NCI-H345 treated with DMSO at 0.1 percent for 48 hours (cell line): ENCODE measurements at regions not wholly inside any gene's neighbourhood (a gene's known extent, or its start where the extent isn't known, plus 50 kb on each side); places are given as distances from the start of the nearest gene placed in this dataset.
"Not testable (repeated sequence)": the region's sequence is repeated elsewhere in the genome, so short reads cannot be mapped to it uniquely, and the experiment has no call there.

Source experiments
- DNase-seq: peaks from one replicate; lab custom pipeline; 2025; ENCODE audit not compliant: unreplicated experiment; lab: John Stamatoyannopoulos, UW

GRCh38 chr18:78242254-78242643 lies 737.4 kb upstream of the SALL3 start:
- no peak for DNase-seq

DNA sequence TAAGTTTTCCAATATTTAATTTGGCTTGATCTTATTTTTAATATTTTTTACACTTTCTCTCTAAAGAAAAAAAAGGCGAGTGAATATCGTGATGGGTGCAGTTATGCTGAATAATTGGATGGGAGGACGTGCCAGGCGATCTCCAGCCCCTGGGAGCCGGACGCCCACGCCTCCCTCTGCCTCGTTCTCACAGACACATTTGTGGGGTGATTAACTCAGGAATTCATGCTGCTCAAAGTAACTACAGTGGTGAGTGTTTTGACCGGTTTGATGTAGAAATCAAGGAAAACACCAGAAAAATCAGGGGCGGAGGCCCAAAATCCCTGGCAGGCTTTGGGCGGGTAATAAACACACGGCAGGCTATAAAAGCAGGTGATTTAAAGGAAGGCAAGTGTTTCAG lies 736.8 kb upstream of the SALL3 start:
- no peak for DNase-seq

GRCh38 chr18:78244779-78245178 lies 734.8 kb upstream of the SALL3 start:
- no peak for DNase-seq

- DNase-seq, result no peak
These were observed 734.2 kb upstream of the SALL3 start for GRCh38 chr18:78245451-78245850.

GRCh38 chr18:78246050-78246449 lies 733.6 kb upstream of the SALL3 start:
- no peak for DNase-seq

DNA sequence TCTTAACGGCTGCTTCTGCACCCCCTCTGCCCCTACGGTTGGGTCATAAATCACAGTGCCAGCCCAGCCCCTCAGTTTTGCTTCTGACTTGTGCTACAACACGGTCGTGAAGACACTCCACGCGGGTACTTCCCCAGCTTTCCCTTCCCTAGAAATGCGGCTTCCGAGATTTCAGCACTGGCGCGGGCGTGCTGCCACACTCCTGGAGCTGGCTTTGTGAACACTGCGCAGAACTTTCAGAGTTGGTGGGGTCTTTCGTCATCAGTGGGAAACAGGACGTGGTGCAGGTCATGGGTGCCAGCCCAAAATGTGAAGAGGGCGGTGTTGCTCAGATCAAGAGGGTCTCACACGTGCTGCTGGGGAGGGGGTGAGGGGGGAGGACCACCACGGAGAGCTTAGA lies 733.0 kb upstream of the SALL3 start:
- DNase-seq, result no peak

DNA sequence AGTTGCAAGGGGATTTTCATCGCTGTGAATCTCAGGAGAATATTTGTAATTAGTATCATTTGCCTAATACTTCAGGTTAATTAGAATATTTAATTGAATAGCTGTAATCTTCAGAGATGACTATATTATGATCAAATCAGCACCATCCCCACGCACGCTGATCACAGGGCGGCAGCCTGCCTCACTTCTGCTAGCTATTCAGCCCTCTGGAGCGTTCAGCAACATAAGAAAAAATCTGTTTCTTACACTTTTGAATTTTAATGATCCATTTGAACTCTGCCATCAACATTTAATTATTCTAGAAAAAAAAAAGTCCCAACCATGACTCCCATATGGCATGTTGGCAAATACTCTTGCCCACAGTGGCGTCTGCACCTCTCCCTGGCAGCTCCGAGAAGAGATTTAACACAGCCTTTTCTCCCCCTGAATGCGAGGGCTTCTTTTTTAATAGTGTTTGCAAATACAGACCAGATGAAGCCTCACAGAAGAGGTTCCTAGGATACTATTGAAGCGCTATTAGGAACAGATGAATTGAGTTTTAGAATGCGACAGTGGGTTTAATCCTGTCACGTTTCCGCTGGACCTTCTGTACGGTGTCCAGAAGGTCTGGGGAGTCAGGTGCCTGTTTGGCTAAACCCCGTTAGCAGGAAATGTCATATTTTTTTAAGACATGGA lies 731.9 kb upstream of the SALL3 start:
- no peak for DNase-seq

DNA sequence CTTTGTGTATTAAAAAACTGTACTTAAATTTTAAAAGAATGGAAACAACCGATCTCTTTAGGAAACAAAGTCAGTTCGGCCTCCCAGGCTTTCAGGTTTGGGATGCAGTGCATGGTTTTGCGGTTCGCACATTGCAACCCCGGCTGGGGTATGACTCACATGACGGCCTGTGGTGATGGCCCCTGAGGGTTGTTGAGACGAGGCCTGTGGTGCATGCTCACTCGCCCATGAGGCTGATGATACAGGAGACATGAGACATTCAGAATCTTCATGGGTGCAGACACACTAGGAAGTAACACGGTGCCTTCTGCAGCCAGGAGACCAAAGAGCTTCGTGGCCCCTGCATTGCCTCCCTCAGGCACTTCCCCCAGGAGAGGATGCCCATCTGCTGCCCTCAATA lies 724.6 kb upstream of the SALL3 start:
- DNase-seq, result no peak

GRCh38 chr18:78268226-78268988 lies 711.2 kb upstream of the SALL3 start:
- DNase-seq, result no peak

GRCh38 chr18:78271790-78272189 lies 707.8 kb upstream of the SALL3 start:
- no peak for DNase-seq

- DNase-seq, result no peak
These were observed 705.7 kb upstream of the SALL3 start for GRCh38 chr18:78273876-78274275.

DNA sequence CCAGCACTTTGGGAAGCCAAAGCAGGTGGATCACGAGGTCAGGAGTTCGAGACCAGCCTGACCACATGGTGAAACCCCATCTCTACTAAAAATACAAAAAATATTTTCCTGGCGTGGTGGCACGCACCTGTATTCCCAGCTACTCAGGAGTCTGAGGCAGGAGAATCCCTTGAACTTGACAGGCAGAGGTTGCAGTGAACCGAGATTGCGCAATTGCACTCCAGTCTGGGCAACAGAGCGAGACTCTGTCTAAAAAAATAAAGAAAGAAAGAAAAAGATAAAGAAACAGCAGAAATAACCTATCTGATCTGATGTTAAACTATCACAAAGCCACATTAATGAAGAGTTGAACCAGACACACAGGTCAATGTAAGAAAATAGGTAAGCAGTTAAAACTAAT lies 696.2 kb upstream of the SALL3 start:
- DNase-seq, result not testable (repeated sequence)

DNA sequence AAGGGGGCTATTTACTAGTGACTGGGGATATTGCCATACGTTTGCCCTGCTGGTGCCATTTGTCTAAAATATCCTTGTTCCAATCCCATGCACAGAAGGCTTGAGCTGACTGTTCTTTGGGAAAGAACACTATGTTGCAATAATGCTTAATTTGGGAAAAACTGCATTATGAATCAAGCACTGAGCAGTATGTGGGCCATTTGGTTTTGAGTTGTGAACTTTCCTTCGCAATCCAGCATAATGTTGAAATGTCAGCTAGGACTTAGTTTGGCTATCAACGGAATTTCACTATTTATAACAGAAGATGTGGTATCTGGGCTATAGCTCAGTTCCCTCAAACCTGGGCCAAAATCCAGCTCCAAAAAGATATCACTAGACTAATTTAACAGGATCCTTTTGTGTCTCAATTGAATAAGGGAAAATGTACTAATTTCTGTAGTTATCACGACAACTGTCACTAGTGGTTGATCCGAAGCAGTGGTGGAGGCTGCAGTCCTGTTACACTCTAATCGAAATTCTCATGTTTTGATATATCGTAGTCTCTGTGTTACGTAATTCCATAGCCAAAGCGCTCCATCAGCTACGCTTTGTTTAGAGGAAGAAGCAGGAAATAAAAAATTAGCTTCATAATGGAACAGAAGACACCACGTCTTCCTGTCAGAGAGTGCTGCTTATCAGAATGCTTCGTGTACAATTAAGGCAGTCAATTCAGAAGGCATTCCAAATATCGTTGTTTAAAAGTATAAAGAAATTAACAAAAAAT lies 686.8 kb upstream of the SALL3 start:
- no peak for DNase-seq

GRCh38 chr18:78293540-78293939 lies 686.1 kb upstream of the SALL3 start:
- DNase-seq, result no peak

DNA sequence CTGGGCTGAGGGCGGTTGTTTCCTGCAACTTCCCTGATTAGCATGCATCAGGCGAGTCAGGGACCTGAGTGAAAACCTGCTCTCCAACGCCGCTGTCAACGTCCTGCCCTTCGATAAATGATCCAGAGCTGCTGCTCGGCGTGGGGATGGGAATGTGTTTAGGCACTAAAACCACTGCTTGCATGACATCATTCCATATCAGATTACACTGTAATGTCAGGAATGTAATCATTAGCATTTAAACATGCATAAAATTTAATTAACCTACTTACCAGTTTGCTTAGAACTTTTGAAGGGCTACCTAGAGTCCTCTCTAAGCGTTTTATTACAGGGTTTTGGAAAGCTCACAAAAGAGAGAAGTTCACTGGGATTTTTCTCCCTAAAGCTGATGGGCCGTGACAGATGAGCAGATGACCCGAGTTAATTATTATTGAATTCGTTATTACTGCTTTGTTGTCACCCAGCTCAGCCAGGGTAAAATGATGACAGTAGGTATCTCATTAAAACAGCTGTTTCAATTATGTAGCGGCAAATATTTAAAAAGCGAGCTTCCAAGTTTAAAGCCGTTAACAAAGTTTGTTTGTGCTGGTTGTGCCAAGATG lies 685.6 kb upstream of the SALL3 start:
- no peak for DNase-seq

DNA sequence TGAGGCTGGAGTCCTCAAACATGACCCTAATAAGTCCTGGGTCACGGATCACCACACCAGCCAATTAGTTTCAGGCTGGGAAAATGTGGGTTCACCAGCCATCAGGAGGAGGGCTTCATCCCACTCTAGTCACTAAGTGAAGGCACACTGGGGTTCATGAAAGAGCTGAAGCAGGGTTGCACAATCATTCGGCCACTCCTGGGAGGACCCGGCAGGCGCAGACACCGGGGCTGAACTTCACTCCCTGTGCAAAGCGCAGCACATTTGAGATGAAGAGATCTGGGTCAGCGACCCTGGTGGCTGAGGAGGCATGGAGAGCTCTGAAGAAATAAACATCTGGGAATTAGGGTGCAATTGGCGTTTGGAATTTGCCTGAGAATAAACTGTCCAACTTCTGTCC lies 684.4 kb upstream of the SALL3 start:
- no peak for DNase-seq

- no peak for DNase-seq
These were observed 683.5 kb upstream of the SALL3 start for GRCh38 chr18:78296166-78296565.

DNA sequence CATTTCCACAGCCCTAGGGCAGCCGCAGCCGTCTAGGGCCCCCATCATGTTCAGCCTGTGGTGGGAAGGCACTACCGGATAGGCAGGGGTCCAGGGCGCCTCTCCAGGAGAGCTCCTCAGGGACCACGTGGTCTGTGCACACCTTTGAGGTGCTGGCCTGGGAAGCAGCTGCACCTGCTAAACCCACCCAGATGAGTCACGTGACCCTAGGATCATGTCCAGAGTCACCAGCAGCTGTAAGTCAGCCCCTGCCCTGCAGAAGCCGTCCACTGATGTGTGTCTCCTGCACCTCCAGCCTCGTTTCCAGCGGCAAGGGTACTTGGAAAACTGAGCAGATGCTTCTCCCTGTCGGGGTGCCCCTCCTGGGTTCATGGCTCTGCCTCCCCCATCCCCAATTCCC lies 682.6 kb upstream of the SALL3 start:
- DNase-seq, result no peak

DNA sequence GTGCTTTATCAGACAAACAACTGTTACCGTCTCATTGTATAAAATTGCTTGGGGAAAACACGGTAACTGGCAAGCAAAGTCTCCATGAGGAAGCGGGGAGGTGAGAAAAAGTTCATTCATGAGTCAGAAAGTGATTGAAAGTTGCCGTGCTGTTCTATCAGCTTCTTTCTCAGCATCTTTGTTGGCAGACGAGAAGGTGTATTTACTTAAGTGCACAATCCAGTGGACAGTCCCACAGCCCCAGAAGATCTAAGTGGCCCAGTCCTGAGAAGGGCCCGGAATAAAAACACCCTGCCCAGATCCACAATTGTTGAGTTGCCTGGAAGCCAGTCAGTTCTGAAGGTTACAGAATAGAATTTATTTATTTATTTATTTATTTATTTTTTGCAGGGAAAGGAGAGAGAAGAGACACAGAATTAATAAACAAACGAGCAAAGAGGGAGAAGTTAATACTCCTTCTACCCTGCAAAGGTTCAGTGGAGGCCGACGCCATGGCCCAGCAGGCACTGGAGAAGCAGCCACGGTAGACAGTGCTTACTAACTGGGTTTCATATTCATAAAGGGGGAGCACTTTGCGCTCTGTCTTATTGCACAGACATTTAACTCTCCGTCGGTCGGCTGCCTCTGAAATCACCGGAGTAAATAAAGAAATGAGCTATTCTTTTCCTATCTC lies 676.0 kb upstream of the SALL3 start:
- DNase-seq, result no peak

DNA sequence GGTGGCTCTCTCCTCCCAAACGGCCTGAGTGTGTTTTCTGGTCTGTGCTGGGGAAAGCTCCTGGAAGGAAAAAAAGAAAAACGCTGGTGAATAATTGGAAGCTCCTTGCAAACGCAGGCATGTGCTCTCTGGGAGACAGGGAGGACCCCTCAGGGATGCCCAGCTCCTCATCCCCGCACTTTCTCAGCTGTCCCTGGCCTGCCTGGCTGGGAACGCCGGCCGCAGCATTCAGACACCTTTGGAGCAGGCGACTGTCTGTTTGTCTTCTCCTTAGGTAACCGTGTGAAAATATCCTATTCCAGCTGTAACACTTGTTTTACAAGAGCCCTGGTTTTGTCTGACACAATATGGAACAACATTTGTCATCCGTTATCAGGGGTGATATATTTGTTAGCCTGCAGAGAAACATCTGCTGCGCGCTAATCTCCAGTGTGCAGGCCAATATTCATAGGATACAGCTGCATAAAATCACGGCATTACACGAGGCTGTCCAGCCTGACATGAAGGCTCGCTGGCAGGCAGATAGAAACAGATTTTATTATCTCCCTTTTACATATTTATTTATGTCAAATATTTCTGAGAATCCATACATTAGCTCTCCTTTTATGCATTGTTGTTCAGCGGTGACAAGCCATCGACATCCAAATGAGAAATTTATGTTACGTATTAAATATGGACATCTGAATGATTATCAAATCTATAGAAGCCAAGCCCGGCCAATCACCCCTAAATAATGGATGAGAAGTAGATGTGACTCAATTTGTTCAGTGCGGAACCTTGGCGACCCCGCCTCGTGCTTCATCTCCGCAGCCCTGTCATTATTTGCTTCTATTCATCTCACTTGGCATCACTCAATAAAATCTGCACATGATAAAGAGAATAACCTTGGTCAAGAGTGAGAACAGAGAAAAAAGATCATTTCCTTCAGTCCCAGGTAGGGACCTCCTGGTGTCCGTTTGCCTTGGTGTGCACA lies 675.1 kb upstream of the SALL3 start:
- peak; percentile 24 for DNase-seq
